GM21515 (cell line): ENCODE measurements at regions not wholly inside any gene's neighbourhood (a gene's known extent, or its start where the extent isn't known, plus 50 kb on each side); places are given as distances from the start of the nearest gene placed in this dataset.

Source experiments
- ATAC-seq: cut with Tn5 transposase; IDR thresholded peaks from one replicate; pipeline ENCODE4 v1.9.1; 2021; ENCODE audit not compliant: unreplicated experiment

DNA sequence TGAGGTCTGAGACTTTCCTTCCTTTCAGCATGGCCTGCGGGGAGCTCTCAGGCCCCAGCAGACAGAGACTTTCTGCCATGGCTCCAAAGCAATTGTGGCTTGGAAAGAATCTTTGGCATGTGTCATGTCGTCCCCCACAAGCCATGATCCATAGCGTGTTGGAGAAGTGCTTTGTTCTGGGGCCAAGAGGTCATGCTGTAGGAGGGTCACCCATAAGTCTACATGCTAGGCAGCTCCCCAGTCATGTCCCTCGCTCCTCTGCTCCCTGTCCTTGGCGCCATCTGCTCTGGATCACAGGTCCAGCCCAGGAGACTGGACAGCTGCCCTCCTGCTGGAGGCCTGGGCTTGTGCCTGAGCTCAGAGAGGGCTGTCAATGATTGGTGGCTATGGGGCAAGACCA is 78.8 kb upstream of the LCLAT1 start:
- ATAC-seq: no peak

DNA sequence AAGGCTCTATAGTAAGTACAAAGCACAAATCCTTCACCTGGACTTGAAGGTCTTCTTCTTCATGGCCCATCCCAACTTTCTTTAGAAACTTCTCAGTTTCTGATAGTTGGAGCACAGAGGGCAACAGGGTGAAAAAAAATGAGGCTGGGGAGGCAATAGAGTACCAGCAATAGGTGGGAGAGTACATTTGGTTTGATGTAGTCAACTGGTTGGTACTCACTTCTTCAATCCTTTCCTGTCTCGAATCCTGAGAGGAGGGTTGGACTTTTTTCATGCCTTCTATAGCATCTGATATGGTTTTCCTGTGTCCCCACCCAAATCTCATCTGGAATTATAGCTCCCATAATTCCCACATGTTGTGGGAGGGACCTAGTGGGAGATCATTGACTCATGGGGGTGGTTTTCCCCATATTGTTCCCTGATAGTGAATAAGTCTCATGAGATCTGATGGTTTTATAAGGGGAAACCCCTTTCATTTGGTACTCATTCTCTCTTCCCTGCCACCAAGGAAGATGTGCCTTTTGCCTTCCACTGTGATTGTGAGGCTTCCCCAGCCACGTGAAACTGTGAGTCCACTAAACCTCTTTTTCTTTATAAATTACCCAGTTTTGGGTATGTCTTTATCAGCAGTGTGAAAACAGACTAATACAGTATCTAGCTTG is 75.9 kb upstream of the LCLAT1 start:
- ATAC-seq: no peak

DNA sequence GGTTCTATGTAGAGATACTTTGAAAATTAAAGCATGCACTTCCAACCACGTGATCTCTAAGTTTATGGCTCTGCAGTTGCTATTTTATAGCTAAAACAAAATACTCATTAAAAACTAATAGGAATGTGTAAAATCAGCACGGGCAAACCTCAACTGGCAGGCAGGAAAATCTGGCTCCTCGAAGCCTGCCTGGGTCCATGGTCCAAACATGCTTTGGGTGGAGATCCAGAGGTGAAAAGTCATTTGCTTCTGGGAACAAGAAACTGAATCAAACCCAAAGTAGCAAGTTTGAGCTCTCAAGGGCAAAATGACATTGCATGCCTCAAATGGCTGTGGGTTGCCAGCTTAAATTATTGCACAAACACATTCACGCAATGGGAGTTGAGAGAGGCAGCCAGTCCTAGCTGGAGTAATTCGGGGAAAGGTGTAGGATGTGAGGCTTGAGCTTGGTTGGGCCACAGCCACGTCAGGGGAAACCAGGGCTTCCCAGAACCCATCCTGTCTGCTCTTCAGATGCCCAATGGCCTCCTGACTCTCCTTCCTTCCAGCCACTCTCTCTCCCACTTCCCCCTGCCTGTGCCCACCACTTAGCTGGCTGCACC is 75.2 kb upstream of the LCLAT1 start:
- ATAC-seq: no peak

DNA sequence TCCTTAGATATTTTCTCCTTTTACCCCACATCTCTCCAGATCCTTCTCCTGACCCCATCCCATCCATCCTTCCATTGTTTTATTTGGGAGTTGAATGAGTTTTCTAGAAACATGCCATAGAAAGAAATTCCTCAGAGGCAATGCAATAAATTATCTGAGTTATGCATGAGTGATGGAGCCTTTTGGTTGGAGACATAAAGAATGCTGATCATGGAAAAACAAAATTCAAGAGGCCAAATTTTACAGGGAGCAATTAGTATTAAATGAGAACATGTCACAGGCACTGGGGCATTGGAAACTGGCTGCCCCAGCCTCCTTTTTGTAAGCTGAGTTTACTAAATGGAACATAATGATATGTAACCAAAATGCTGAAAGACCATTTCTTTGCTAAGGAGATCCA is 74.2 kb upstream of the LCLAT1 start:
- no peak for ATAC-seq

DNA sequence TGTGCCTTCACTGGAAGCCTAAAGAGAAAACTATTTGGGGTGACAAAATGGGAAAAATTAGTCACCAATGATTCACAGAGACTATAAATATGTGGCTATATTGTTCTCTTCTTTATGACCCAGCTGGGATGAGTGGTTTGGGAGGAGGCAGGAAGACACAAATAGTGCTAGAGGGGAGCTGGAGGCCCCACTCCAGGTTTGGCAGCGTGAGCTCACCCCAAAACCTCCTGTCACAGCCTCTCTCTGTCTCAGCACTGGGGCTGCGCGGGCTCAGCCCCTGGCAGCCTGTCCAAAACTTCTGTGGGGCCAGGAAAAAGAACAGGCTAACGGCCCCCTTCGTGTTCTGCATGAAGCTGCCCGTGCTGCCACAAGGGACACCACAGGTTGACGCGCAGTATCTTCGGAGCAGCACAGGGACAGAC is 73.2 kb upstream of the LCLAT1 start:
- ATAC-seq: no peak

DNA sequence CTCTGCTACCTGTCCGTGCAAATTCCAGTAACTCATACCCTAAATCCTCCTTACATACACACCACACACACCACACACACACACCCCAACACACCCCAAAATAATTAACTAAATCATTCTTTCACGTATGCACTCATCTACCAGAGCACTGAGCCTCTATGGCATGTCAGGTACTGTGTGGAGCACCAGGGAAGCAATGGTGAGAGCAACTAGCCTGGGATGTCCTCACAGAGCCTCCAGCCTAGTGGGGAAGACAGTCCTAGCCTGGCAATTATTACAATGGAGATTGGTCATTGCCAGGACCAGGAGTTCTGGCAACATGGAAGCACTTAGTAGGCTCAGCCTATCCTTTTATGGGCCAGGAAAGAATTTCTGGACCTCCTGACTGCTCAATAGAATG is 72.7 kb upstream of the LCLAT1 start:
- no peak for ATAC-seq

DNA sequence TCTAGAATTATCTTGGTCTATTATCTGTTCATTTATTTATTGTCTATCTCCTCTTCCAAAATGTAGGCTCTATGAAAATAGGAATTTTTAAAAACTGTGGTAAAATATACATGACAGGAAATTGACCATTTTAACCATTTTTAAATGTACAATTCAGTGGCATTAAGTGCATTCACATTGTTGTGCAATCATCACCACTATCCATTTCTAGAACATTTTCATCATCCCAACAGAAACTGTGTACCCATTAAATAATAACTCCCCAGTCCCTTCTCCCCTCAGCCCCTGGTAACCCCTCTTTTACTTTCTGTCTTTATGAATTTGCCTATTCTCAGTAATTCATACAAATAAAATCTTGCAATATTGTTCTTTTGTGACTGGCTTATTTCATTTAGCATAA is 71.1 kb upstream of the LCLAT1 start:
- ATAC-seq: no peak

DNA sequence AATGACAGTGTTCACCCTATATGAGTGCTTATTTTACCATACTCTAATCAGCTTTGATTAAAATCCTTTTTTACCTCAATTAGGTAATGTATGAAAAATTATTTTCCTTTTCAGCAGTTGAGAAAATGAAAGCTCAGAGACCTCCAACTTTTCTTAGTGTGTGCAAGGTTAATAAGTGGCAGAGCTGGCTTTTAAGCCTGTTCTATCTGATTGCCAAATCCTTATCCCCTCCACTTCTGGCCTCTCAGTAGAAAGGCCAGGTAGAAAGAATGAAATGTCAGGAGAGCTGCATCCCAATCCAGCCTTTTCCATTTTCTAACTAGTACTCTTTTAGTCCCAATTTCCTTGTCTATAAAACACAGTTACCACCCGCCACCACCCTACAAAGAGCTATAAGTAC is 67.6 kb upstream of the LCLAT1 start:
- no peak for ATAC-seq

DNA sequence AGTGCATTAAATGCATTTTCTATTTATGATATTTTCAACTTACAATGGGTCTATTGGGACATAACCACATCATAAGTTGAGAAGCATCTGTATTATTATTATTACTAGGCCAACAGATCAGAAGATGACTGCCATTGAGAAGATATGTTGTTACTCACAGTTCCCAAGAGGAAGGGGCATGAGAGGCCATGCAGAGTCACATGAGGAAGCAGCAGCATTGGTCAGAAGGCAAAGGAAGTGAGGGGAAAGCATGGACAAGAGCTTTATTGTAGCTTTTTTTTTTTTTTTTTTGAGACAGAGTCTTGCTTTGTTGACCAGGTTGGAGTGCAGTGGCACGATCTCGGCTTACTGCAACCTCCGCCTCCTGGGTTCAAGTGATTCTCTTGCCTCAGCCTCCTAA is 66.2 kb upstream of the LCLAT1 start:
- ATAC-seq: no peak

DNA sequence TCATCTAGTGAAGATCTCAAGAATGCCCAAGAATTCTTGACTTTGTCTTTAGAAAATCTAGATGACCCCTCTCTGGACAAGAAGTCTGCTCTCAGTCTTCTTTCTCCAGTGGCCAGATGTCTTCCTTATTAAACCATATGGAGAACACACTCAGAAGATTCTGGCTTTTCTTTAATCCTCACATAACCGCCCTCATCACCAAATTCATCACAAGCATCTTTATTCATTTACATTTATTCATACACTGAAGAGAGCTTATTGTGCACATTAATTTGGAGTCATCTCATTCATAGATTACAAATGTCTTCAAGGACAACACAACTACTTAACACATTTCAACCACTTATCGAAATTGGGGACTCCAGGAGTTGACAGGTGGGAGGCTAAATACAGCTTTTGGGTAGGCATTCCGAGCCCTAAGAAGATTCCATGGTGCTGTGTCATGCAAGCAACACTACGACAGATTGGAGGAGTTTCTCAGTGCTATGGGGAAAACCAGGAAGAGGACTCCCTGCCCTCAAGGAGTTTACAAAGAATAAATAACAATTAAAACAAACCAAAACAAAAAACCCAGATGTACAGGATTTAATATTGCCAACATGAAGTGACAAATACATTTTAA is 64.8 kb upstream of the LCLAT1 start:
- no peak for ATAC-seq

DNA sequence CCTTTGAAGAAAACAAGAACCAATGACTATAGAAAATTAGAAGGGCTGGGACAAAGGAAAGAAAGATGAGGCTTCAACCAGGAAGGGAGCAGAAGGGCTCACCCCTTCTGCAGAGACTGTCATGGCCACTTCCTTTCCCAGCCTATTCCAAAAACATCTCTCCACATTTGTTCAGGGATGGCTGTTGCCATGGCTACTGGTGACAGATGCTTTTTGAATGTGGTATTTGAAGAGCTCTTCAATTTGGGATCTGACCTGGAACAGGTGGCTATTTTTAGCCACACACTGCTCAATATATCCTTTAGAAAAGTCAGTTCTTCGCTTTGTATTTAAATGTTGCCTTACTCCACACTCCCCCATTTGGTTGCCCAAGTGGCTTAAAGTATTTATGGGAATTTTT is 64.1 kb upstream of the LCLAT1 start:
- no peak for ATAC-seq

DNA sequence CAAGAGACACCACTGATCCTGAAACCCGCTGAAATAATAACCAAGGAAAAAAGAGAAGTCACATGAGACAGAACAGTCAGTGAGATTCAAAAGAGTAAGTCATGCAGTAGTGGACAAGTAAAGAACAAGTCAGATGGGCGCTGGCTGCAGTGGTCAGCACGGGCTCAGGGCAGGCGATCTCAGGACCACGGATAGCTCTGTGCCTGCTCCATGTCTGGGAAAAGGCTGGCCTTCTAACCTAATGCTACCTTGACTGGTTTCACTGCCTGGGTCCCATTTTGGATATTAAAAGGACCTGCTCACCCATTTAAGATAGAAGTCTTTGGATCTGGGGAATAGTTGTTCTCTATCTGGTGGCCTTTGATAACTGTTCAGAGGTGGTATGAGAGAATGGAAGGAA is 61.7 kb upstream of the LCLAT1 start:
- no peak for ATAC-seq

DNA sequence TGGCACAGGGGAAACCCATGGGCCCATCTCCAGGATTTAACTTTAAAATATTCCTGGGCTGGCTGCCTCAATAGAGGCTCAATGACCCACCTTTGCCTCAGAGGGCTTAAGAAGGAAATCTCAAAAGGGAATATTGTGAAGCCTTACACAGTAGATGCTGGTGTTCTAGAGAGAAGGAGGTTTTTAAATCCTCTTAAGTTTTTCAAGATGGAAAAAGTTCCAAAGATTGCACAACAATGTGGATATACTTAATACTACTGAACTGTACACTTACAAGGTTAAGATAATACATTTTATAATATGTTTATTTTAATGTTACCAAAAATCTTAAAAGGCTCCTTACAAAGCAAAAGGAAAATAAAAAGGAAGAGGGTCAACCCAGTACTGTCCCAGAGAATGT is 54.9 kb upstream of the LCLAT1 start:
- ATAC-seq: no peak

DNA sequence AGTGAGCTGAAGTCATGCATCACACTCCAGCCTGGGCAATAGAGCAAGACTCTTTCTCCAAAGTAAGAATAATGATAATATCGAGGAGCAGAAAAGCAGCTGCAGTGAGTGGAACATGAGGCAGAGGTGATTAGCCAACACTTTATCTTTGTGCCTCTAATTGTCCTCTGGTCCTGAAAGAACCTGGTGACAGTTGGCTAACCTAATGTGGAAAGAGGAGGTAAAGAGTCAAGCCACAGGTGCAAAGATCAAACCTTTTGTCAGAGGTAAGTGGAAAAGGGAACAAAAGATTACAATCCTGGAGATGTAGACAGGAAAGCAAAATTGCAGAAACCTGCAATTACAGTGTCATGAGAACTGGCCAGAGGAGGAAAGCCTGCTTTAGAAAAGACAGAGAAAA is 53.5 kb upstream of the LCLAT1 start:
- ATAC-seq: no peak

DNA sequence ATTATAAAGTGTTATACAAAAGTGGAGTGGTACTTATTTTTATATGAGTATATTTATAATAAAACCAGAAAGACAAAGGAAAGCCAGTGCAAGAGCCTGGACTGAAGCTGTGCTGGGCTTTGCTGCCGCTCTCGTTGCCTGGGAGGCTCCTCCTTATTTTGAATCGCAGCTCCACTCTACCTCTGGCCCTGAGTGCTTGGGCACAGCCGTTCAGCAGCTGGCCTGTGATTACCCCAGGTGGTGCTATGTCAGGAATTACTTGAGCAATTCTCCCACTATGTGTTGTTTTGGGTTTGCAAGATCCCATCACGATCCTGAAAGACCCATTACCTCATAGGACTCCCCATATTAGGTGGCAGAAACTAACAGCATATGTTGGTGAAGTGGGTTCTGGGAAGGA is 53.0 kb upstream of the LCLAT1 start:
- ATAC-seq: no peak

DNA sequence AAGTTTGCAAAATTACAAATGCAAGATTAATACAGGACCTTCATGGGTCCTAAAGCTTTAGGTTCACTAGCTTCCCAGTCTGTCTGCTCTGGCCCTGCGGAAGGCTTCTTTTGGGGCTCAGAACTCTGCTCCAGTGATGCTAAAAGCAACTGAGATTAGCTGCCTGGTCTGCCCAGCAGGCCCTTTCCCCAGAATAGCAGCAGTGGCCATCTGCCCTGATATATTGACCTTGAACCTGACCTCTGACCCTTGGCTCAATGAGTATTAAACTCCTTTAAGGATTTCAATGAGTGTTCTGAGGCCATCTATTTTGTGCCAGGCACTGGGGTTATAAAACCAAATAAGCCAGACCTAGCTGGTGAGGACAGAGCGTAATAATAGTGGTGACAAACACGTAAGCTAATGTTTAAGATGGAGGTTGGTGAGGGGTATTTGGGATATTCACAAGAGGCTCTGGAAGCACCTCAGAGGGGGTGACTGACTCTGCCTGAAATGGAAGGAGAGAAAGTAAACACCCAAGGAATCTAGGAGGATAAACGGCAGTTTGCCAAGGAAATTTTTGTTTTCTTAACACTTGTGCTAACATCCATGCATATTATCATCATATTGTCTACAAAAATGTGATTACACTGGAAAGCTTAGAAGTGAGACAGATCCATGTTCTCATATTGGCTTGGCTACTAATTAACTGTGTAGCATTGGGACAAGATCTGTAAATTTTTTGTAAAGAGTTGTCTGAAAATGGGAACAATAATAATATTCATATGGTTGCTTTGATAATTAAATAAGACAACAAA is 50.4 kb upstream of the LCLAT1 start:
- ATAC-seq: no peak
